WI38 (cell line): ENCODE measurements at regions not wholly inside any gene's neighbourhood (a gene's known extent, or its start where the extent isn't known, plus 50 kb on each side); places are given as distances from the start of the nearest gene placed in this dataset.
"Not testable (repeated sequence)": the region's sequence is repeated elsewhere in the genome, so short reads cannot be mapped to it uniquely, and the experiment has no call there.

Experiments used
- H3K4me3 ChIP-seq: 2 replicates; pipeline ENCODE4 v1.5.1; 2011; ENCODE audit warnings: low read depth, mild to moderate bottlenecking, control low read depth, low read length
- TF ChIP-seq, protein P1 (sequence below): IDR thresholded peaks from 2 replicates; pipeline ENCODE4 v1.5.1; 2012; ENCODE audit warnings: low read depth, mild to moderate bottlenecking, control low read depth, low read length

DNA sequence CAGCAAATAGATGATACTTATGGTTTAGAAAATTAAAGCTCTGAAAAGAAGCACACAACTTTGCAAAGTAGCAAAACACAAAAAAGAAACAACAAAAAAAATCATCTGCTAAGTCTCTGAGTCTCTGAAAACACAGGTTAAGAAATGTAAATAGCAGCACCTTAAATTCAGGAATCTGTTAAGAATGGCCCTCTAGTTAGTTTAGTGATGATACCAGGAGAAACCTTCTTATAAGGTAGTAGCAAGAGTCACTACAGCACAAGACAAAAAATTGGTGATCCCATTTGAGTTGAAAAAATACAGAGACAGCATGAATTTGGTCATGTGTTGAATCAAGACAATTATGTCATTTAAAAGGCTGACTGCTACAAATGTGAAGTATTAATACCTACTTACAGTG is 308.2 kb upstream of the ADGRL3 start:
- H3K4me3 ChIP-seq: no peak overlapping the region
- TF ChIP-seq, protein P1, sequence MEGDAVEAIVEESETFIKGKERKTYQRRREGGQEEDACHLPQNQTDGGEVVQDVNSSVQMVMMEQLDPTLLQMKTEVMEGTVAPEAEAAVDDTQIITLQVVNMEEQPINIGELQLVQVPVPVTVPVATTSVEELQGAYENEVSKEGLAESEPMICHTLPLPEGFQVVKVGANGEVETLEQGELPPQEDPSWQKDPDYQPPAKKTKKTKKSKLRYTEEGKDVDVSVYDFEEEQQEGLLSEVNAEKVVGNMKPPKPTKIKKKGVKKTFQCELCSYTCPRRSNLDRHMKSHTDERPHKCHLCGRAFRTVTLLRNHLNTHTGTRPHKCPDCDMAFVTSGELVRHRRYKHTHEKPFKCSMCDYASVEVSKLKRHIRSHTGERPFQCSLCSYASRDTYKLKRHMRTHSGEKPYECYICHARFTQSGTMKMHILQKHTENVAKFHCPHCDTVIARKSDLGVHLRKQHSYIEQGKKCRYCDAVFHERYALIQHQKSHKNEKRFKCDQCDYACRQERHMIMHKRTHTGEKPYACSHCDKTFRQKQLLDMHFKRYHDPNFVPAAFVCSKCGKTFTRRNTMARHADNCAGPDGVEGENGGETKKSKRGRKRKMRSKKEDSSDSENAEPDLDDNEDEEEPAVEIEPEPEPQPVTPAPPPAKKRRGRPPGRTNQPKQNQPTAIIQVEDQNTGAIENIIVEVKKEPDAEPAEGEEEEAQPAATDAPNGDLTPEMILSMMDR: no peak

DNA sequence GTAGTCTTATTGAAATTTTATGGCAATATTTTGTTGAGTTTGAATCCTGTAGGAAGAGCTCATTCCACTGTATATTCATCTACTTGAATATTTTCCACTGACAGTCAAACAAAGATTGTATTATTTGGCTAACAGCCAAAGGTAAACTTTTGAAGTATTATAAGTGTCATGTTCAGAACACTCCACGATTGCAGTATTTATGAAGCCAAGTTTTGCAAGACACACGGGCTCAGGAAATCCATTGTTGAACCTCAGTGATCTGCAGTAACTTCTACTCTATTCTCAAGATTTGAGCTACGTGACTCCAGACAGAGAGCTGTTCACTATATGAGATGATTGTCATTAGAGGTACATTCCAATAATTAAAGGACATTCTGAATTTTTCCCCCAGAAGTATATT is 302.7 kb upstream of the ADGRL3 start:
- TF ChIP-seq, protein P1: no peak

GRCh38 chr4:60905162-60905561 is 295.0 kb upstream of the ADGRL3 start:
- H3K4me3 ChIP-seq: no peak overlapping the region
- TF ChIP-seq, protein P1: no peak

More for the DNA sequence above, 302.7 kb upstream of the ADGRL3 start:
- no peak overlapping the region for H3K4me3 ChIP-seq

GRCh38 chr4:60911127-60911526 is 289.0 kb upstream of the ADGRL3 start:
- TF ChIP-seq, protein P1: no peak

GRCh38 chr4:60913002-60913401 is 287.1 kb upstream of the ADGRL3 start:
- TF ChIP-seq, protein P1: no peak
- H3K4me3 ChIP-seq: no peak overlapping the region

More at GRCh38 chr4:60911127-60911526, 289.0 kb upstream of the ADGRL3 start:
- no peak overlapping the region for H3K4me3 ChIP-seq

DNA sequence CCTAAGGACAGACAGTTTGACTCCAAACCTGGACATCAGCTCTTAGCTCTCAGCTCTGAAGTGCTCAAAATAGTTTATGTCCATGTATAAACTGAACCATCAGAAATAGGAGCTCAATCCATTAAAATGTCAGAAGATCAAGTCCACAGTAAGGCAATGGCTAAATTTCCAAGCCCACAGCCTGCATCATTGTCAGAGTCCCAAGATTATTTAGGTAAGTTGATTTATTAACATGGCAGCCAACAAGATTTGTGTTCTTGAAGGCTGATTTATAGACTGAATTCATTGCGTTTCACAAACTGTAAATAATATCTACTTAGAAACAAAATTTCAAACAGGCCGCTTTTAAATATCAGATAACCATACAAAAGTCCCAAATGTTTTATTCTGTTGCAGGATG is 286.5 kb upstream of the ADGRL3 start:
- TF ChIP-seq, protein P1: no peak
- H3K4me3 ChIP-seq: no peak overlapping the region

- H3K4me3 ChIP-seq: not testable (repeated sequence)
Observed at GRCh38 chr4:60921735-60922134, 278.4 kb upstream of the ADGRL3 start.

DNA sequence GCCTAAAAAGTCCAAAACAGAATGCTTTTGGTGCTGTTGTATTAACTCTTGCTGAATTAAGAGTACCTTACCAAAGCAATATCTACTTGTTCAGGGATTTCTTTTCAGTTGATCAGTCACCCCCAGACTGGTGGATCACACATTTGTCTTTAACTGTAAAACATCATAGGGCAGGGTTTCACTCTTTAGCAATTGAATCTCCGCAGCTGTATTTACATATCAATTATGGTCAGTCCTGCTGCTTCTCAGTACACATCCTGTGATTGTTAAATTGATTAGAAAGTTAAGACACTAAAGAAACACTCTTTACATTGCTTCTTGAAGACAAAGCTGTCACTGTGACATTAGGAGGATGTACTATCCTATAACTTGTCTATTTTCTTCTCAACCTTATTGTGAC is 277.1 kb upstream of the ADGRL3 start:
- H3K4me3 ChIP-seq: no peak overlapping the region
- TF ChIP-seq, protein P1: no peak
